Activated CD8-positive, alpha-beta T cell treated with anti-CD3 and anti-CD28 coated beads, Interleukin-2, amount 10 ng/mL, durations not matched to agents 7 days and 5 days (primary cell): ENCODE measurements at regions not wholly inside any gene's neighbourhood (a gene's known extent, or its start where the extent isn't known, plus 50 kb on each side); places are given as distances from the start of the nearest gene placed in this dataset.

Experiments used
- ATAC-seq: fragments of 150-1000 bp; cut with Tn5 transposase; one replicate; pipeline ENCODE4 v1.10.0; 2021; ENCODE audit warnings: moderate library complexity
- CTCF ChIA-PET: fragments of 350-600 bp; sonication (Branson Sonifier 250); formaldehyde crosslinking; loops from one replicate; lab custom pipeline; 2021; ENCODE audit warnings: antibody characterized with exemption; lab: Charles Lee
- POLR2A ChIA-PET: fragments of 350-600 bp; sonication (Branson Sonifier 250); formaldehyde crosslinking; loops from one replicate; lab custom pipeline; 2021; ENCODE audit warnings: antibody characterized with exemption; lab: Charles Lee
- DNase-seq: peaks from one replicate; pipeline ENCODE4 v3.0.0-alpha.2; 2020
- H3K27ac Mint-ChIP-seq: one replicate; pipeline ENCODE4 v1.8.0; 2021; ENCODE audit warnings: mild to moderate bottlenecking, mixed read lengths
- H3K27me3 Mint-ChIP-seq: one replicate; pipeline ENCODE4 v1.8.0; 2021; ENCODE audit warnings: low read depth, mixed read lengths
- H3K36me3 Mint-ChIP-seq: one replicate; pipeline ENCODE4 v1.8.0; 2021; ENCODE audit warnings: low read depth, mixed read lengths
- H3K4me1 Mint-ChIP-seq: one replicate; pipeline ENCODE4 v1.8.0; 2021; ENCODE audit warnings: low read depth, mixed read lengths
- H3K4me3 Mint-ChIP-seq: one replicate; pipeline ENCODE4 v1.8.0; 2021; ENCODE audit warnings: mild to moderate bottlenecking, mixed read lengths
- H3K9me3 Mint-ChIP-seq: one replicate; pipeline ENCODE4 v1.8.0; 2022; ENCODE audit warnings: mixed read lengths; ENCODE audit not compliant: insufficient read depth

DNA sequence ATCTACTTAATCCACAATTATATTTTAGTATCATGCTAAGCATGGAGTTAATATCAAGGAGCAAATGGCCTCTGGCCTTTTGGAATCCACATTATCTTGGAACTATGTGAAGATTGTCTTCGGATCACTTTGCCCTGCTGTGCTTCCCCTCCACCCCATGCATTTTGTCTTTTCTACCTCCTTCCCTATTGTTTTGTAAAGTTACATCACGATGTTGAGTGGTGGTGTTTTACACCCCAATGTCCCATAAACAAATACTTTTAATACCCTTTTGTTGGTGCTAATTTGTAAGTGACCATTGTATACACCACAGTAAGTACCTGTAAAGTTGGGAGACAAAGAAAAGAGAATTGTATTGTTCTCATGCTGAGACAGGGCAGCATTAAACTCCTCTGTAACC lies 258.4 kb upstream of the ZNF717 start:
- Mint-ChIP-seq H3K4me3 (no peak overlapping the region), H3K4me1 (no peaks in the 10 kb centered on the region), H3K27ac (no peak overlapping the region), H3K27me3 (no peaks in the 10 kb centered on the region), H3K36me3 (no peaks in the 10 kb centered on the region), H3K9me3 (no peaks in the 10 kb centered on the region)
- CTCF ChIA-PET = interaction anchor here (0.7 kb wide), 1 partner anchor 21 kb away, joined by 3 read pairs; no protein-coding TSS in a partner anchor
- POLR2A ChIA-PET = no interaction called here
- DNase-seq = no peak
- ATAC-seq = no peak

DNA sequence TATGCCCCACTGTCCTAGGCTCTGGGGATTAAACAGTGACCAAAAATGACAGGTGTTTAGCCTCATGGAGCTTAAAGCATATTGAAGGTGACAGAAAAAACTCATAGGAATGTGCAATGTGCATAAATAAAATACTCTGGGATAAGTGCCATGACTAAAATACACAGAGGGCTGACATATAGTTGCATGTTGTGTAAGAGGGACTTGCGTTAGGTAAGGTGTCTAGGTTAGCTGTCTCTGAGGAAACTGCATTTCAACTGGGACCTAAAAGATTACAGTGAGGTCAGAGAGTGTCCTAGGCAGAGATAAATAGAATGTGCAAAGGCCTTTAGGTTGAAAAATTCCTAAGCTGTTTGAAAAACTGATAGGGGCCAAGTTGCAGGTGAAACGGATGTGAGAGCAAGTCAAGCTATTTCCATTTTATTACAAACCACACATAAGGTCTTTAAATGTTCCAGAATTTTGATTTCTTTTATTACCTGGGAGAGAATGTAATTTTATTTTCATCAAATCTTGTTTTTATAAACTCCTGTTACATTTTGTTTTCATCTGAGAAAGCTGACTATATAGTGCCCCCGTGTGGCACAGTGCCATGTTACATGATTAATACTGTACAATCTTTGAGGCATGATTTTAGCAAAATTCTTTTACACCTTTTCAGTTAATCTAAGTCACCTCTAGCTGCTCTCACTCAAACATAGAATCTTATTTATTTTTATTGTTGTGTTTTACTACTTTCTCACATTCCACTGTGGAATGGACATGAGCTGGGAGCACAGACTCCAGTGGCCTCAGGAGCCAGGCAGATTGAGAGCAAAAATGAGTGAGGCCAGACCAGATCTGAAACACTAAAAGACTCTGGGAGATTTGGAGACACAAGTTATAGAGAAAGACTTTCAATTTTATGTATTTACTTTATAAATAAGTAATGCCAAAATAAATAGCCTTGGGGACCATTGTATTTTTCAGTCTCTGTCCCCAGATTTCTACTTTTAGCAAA lies 259.6 kb upstream of the ZNF717 start:
- ATAC-seq = no peak
- H3K4me3 Mint-ChIP-seq = no peak overlapping the region
- no peaks in the 10 kb centered on the region for H3K4me1 Mint-ChIP-seq
- H3K27ac Mint-ChIP-seq = no peak overlapping the region
- no peaks in the 10 kb centered on the region for H3K27me3 Mint-ChIP-seq
- CTCF ChIA-PET = interaction anchor here (0.7 kb wide), 1 partner anchor 20 kb away, joined by 3 read pairs; no protein-coding TSS in a partner anchor
- H3K9me3 Mint-ChIP-seq = no peaks in the 10 kb centered on the region
- DNase-seq = peak; percentile 26
- POLR2A ChIA-PET = no interaction called here
- no peaks in the 10 kb centered on the region for H3K36me3 Mint-ChIP-seq

DNA sequence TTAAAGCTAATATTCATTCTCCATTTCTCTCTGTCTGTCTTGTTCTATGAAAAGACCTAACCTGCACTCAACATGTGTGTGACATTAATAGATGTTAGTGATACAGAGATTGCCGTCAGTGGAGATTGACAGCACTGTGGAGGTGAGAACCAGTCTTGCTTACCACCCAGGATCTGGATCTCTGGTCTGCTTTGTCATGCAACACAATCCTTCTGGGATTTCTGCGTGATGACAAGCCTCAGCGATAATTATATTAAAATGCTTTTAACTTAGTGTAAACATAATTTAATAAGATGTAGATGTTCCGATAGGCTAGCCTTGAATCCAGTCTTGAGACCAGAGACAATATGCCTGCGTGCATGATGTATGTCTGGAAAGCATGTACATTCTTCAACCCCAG lies 262.0 kb upstream of the ZNF717 start:
- no peaks in the 10 kb centered on the region for H3K27me3 Mint-ChIP-seq
- no peaks in the 10 kb centered on the region for H3K9me3 Mint-ChIP-seq
- ChIA-PET CTCF (no interaction called here), POLR2A (no interaction called here)
- ATAC-seq = no peak
- DNase-seq = no peak
- H3K4me3 Mint-ChIP-seq = no peak overlapping the region
- no peaks in the 10 kb centered on the region for H3K4me1 Mint-ChIP-seq
- H3K27ac Mint-ChIP-seq = no peak overlapping the region
- no peaks in the 10 kb centered on the region for H3K36me3 Mint-ChIP-seq

DNA sequence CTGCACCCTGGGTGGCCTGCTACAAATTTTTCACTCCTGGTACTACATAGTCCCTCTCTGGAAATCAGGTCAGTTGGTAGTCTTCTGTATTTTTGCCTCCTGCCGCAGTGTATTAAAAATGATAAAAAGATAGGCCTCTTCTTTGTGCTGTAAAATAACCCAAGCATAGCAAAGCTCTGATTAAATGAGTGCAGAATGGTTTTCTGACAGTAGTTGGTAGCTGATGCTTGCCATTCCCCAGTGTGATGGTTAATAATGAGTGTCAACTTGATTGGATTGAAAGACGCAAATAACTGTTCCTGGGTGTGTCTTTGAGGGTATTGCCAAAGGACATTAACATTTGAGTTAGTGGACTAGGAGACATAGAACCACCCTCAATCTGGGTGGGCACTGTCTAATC lies 264.4 kb upstream of the ZNF717 start:
- no peak for ATAC-seq
- Mint-ChIP-seq H3K27ac (no peak overlapping the region), H3K4me1 (no peaks in the 10 kb centered on the region), H3K27me3 (no peaks in the 10 kb centered on the region), H3K36me3 (no peaks in the 10 kb centered on the region), H3K9me3 (no peaks in the 10 kb centered on the region), H3K4me3 (no peak overlapping the region)
- ChIA-PET POLR2A (no interaction called here), CTCF (no interaction called here)
- no peak for DNase-seq

DNA sequence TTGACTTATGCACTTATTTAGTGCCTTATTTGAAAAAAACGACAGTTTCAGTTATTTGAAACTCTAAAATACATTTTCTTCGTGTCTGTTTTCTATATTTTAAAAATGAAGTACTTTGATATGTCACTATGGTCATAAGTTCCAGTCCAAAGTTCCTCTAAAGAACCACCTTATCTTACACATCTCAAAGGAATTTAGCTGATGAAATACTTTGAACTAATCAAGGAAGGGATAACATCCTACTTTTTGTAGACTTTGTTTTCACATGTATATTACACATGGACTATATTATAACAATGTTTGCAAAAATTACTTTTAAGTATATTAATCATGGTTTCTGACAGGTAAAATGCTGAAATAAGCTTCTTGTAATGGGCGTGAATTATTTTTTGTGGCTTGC lies 265.8 kb upstream of the ZNF717 start:
- H3K9me3 Mint-ChIP-seq = peaks cover 3% of the 10 kb centered on the region

DNA sequence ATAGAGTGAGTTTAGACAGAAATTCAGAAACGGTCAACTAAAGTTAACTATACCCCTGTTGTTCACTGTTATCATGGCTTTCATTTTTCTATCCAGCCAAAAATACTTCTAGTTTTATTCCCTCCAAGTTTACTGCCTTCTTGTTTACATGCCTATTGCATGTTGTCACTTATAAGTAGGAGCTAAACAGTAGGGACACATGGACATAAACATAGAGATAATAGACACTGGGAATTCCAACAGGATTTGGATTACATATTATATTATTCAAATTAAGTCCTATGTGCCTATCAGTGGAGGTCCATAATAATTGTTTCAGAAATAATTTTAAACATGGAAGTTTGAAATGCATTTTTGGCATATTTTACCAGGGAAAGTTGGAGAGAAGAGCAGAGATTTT lies 269.1 kb upstream of the ZNF717 start:
- Mint-ChIP-seq H3K27ac (no peak overlapping the region), H3K9me3 (peaks cover 7% of the 10 kb centered on the region), H3K4me3 (no peak overlapping the region), H3K4me1 (no peaks in the 10 kb centered on the region), H3K27me3 (no peaks in the 10 kb centered on the region), H3K36me3 (no peaks in the 10 kb centered on the region)
- ChIA-PET CTCF (no interaction called here), POLR2A (no interaction called here)
- no peak for DNase-seq
- ATAC-seq = no peak

More for the DNA sequence above, 265.8 kb upstream of the ZNF717 start:
- no peaks in the 10 kb centered on the region for H3K36me3 Mint-ChIP-seq
- no peaks in the 10 kb centered on the region for H3K27me3 Mint-ChIP-seq
- ATAC-seq (no peak), DNase-seq (no peak)
- H3K4me3 Mint-ChIP-seq = no peak overlapping the region
- no peak overlapping the region for H3K27ac Mint-ChIP-seq
- no peaks in the 10 kb centered on the region for H3K4me1 Mint-ChIP-seq
- ChIA-PET POLR2A (no interaction called here), CTCF (no interaction called here)

DNA sequence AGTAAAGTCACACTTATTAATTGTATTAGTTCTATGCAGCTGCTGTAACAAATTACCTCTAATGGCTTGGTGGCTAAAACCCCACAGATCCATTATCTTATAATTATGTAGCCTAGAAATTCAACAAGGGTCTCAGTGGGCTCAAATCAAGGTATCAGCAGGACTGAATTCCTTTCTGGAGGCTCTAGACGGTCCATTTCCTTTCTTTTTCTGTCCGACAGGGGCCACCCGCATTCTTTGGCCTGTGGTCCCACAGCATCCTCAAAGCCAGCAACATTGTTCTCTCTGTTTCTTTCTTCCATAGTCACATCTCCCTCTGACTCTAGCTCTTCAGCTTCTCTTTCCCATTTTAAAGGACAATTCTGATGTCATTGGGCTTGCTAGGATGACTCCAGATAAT lies 276.3 kb upstream of the ZNF717 start:
- ATAC-seq = no peak
- Mint-ChIP-seq H3K4me1 (no peaks in the 10 kb centered on the region), H3K27ac (no peak overlapping the region), H3K36me3 (no peaks in the 10 kb centered on the region), H3K4me3 (no peak overlapping the region), H3K27me3 (no peaks in the 10 kb centered on the region), H3K9me3 (peaks cover 4% of the 10 kb centered on the region)
- CTCF ChIA-PET = no interaction called here
- no peak for DNase-seq
- POLR2A ChIA-PET = no interaction called here

DNA sequence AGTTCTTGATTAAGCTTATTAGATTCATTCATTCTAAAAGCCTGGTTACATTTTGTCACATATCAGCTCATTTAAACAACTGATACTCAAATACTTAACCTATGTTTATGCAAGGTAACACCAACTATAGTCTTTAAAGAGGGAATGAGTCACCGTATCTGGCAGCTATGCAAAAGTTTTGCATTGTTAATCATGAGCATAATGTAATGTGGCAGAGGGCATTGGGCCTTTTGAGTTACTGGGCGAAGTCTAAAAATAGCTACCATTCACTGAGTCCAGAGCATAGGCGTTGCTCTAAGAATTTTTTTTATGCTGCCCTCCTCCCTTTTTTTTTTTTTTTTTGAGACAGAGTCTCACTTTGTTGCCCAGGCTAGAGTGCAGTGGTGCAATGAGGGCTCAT lies 277.7 kb upstream of the ZNF717 start:
- H3K9me3 Mint-ChIP-seq = peaks cover 4% of the 10 kb centered on the region
- ChIA-PET CTCF (no interaction called here), POLR2A (no interaction called here)
- no peaks in the 10 kb centered on the region for H3K36me3 Mint-ChIP-seq
- H3K4me1 Mint-ChIP-seq = no peaks in the 10 kb centered on the region
- H3K4me3 Mint-ChIP-seq = no peak overlapping the region
- ATAC-seq (no peak), DNase-seq (no peak)
- no peak overlapping the region for H3K27ac Mint-ChIP-seq
- no peaks in the 10 kb centered on the region for H3K27me3 Mint-ChIP-seq

DNA sequence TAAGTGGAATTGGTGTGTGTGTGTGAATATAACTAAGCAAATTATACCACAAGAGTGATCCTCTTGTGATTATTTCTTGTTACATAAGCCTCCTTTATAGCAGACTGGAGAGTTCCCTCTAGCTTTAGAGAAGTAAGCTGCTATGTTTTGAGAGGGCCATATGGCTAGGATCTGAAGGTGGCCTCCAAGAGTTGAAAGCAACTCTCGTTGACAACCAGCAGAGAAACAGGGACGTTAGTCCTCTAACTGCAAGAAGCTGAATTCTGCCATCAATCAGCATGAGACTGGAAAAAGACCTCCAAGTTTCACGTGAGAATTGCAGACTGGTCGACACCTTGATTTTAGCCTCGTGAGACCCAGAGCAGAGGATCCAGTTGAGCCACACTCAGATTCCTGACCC lies 278.5 kb upstream of the ZNF717 start:
- DNase-seq = no peak
- no peak for ATAC-seq
- no peaks in the 10 kb centered on the region for H3K4me1 Mint-ChIP-seq
- no peaks in the 10 kb centered on the region for H3K27me3 Mint-ChIP-seq
- no peak overlapping the region for H3K27ac Mint-ChIP-seq
- no peak overlapping the region for H3K4me3 Mint-ChIP-seq
- no peaks in the 10 kb centered on the region for H3K36me3 Mint-ChIP-seq
- H3K9me3 Mint-ChIP-seq = peaks cover 4% of the 10 kb centered on the region
- POLR2A ChIA-PET = no interaction called here
- CTCF ChIA-PET = no interaction called here

DNA sequence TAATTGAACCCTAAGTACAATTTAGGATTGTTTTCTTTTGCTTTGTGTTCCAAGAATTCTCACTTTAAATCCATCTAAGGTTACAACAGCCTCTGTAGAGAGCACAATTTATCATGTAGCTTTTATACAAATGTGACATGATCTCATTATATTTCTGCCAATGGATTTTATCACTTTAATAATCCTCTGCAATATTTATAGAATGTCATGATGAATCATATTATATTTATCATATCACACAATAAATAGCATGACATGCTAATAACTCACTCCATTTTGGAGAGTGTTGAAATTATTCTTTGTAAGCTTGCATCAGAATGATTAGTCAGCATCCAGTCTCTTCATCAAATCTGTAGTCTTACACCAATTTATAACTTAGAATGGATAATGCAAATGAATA lies 280.6 kb upstream of the ZNF717 start:
- H3K27ac Mint-ChIP-seq = no peak overlapping the region
- ATAC-seq = no peak
- H3K4me1 Mint-ChIP-seq = no peaks in the 10 kb centered on the region
- CTCF ChIA-PET = no interaction called here
- H3K4me3 Mint-ChIP-seq = no peak overlapping the region
- no peaks in the 10 kb centered on the region for H3K27me3 Mint-ChIP-seq
- DNase-seq = no peak
- POLR2A ChIA-PET = no interaction called here
- no peaks in the 10 kb centered on the region for H3K36me3 Mint-ChIP-seq
- H3K9me3 Mint-ChIP-seq = peaks cover 10% of the 10 kb centered on the region

DNA sequence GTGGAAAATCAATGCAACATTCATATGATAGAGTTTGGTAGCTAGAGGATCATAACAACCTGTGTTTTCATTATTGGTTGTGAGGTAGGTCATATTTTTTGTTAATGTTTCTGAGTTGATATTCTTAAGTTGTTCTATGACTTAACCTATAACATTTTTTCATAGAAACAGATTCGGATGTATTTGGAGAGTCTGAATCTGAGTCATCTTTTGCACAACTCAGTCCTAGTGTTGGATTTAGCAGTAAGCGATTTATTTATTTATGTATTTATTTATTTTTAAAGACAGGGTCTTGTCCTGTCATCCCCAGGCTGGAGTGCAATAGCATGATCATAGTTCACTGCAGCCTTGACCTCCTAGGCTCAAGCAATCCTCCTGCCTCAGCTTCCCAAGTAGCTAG lies 292.8 kb upstream of the ZNF717 start:
- DNase-seq (no peak), ATAC-seq (no peak)
- no peak overlapping the region for H3K27ac Mint-ChIP-seq
- H3K27me3 Mint-ChIP-seq = no peaks in the 10 kb centered on the region
- H3K36me3 Mint-ChIP-seq = no peaks in the 10 kb centered on the region
- CTCF ChIA-PET = no interaction called here
- POLR2A ChIA-PET = no interaction called here
- peaks cover 13% of the 10 kb centered on the region for H3K9me3 Mint-ChIP-seq
- no peaks in the 10 kb centered on the region for H3K4me1 Mint-ChIP-seq
- no peak overlapping the region for H3K4me3 Mint-ChIP-seq

DNA sequence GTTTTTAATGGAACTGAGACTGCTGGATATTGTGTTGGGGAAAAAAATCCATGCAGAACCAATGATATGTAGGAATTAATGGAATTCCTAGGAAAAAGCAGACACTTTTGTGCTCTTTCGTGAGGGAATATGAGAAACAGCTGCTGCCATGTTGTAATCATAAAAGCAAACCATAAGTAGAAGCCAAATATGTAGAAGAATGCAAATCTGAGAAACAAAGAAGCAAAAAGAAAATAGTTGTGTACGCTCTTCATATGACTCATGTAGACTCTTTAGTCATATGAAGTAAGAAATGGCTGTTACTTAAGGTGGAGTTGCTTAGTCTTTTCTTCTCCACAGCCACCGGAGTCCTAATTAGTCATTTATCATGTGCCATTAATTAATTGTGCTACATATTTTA lies 298.6 kb upstream of the ZNF717 start:
- ATAC-seq (no peak), DNase-seq (no peak)
- CTCF ChIA-PET = no interaction called here
- POLR2A ChIA-PET = no interaction called here
- no peaks in the 10 kb centered on the region for H3K4me1 Mint-ChIP-seq
- H3K27me3 Mint-ChIP-seq = no peaks in the 10 kb centered on the region
- H3K4me3 Mint-ChIP-seq = no peak overlapping the region
- no peak overlapping the region for H3K27ac Mint-ChIP-seq
- no peaks in the 10 kb centered on the region for H3K36me3 Mint-ChIP-seq
- H3K9me3 Mint-ChIP-seq = peaks cover 26% of the 10 kb centered on the region
